Lower leg skin (tissue), 3 donors: ENCODE measurements at regions not wholly inside any gene's neighbourhood (a gene's known extent, or its start where the extent isn't known, plus 50 kb on each side); places are given as distances from the start of the nearest gene placed in this dataset.
"Not testable (repeated sequence)": the region's sequence is repeated elsewhere in the genome, so short reads cannot be mapped to it uniquely, and the experiment has no call there.

Source experiments
- CTCF ChIP-seq, 3 donors: fragments of 450-650 bp; IDR thresholded peaks; one replicate each; pipeline ENCODE4 v1.5.1; 2016; ENCODE audit warnings: antibody characterized with exemption in 3 of 3, mild to moderate bottlenecking in 3 of 3, moderate library complexity in 2 of 3
- POLR2A ChIP-seq, 2 donors: fragments of 450-650 bp; IDR thresholded peaks; one replicate each; pipeline ENCODE4 v1.6.1; 2016 to 2017; ENCODE audit warnings: antibody characterized with exemption in 2 of 2, mild to moderate bottlenecking in 1 of 2, moderate library complexity in 1 of 2

GRCh38 chr2:17204214-17204613, 314.0 kb downstream of the RAD51AP2 start:
- TF ChIP-seq CTCF, POLR2A (IDR thresholded peaks at IDR 0.05): not testable (repeated sequence)
